ENCODE measurements at regions not wholly inside any gene's neighbourhood (a gene's known extent, or its start where the extent isn't known, plus 50 kb on each side); places are given as distances from the start of the nearest gene placed in this dataset.

- TF ChIP-seq, protein P1, sequence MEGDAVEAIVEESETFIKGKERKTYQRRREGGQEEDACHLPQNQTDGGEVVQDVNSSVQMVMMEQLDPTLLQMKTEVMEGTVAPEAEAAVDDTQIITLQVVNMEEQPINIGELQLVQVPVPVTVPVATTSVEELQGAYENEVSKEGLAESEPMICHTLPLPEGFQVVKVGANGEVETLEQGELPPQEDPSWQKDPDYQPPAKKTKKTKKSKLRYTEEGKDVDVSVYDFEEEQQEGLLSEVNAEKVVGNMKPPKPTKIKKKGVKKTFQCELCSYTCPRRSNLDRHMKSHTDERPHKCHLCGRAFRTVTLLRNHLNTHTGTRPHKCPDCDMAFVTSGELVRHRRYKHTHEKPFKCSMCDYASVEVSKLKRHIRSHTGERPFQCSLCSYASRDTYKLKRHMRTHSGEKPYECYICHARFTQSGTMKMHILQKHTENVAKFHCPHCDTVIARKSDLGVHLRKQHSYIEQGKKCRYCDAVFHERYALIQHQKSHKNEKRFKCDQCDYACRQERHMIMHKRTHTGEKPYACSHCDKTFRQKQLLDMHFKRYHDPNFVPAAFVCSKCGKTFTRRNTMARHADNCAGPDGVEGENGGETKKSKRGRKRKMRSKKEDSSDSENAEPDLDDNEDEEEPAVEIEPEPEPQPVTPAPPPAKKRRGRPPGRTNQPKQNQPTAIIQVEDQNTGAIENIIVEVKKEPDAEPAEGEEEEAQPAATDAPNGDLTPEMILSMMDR (IDR thresholded peaks at IDR 0.05) = no peak
- TF ChIP-seq POLR2A (IDR thresholded peaks at IDR 0.05) (no peak), EP300 (IDR thresholded peaks at IDR 0.05) (no peak)
Measured at GRCh38 chr20:57991211-57991881, 237.1 kb downstream of the ANKRD60 start.
